GM12874 (cell line): ENCODE measurements at regions not wholly inside any gene's neighbourhood (a gene's known extent, or its start where the extent isn't known, plus 50 kb on each side); places are given as distances from the start of the nearest gene placed in this dataset.

Experiments used
- TF ChIP-seq, protein P1 (sequence below): IDR thresholded peaks from 2 replicates; pipeline ENCODE4 v1.5.1; 2011; ENCODE audit warnings: low read depth, mild to moderate bottlenecking, control low read depth, low read length, moderate library complexity; ENCODE audit not compliant: insufficient read depth

DNA sequence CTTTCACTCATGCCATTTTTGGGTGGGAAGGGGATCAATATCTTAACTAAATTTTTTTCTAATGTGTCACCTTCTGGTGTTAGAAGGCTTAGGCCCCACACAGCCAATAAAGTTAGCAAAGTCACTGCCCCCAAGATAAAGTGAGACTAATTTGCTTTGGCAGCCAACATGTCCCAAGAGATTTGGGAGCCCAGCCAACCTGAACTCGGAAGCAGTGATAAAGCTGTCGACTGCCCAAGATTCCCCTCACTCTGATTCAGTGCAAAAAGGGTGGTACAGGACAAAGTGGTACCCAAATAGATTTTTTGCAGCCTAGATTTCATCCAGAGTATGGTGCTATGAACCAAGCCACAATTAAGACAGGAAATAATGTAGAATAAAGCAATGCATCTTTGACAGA lies 572.5 kb upstream of the ARRDC3 start:
- TF ChIP-seq, protein P1, sequence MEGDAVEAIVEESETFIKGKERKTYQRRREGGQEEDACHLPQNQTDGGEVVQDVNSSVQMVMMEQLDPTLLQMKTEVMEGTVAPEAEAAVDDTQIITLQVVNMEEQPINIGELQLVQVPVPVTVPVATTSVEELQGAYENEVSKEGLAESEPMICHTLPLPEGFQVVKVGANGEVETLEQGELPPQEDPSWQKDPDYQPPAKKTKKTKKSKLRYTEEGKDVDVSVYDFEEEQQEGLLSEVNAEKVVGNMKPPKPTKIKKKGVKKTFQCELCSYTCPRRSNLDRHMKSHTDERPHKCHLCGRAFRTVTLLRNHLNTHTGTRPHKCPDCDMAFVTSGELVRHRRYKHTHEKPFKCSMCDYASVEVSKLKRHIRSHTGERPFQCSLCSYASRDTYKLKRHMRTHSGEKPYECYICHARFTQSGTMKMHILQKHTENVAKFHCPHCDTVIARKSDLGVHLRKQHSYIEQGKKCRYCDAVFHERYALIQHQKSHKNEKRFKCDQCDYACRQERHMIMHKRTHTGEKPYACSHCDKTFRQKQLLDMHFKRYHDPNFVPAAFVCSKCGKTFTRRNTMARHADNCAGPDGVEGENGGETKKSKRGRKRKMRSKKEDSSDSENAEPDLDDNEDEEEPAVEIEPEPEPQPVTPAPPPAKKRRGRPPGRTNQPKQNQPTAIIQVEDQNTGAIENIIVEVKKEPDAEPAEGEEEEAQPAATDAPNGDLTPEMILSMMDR = no peak

DNA sequence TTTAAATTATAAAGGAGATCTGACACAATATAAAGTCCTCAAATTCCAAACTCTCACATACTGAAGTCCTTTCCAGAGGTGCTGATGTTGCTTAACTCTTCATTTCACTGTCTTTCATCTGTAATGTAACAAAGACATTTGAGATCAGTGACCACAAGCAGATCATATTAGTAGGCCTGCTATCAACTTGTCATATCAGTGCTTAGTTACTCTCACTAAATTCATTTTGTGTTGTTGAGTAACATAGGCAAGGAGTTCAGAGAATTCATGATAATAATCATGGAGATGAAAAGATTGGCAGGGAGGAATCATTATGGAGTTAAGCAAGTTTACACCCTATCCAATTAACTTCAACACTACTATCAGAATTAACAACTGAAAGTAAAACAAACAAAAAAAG lies 571.0 kb upstream of the ARRDC3 start:
- TF ChIP-seq, protein P1 = no peak

DNA sequence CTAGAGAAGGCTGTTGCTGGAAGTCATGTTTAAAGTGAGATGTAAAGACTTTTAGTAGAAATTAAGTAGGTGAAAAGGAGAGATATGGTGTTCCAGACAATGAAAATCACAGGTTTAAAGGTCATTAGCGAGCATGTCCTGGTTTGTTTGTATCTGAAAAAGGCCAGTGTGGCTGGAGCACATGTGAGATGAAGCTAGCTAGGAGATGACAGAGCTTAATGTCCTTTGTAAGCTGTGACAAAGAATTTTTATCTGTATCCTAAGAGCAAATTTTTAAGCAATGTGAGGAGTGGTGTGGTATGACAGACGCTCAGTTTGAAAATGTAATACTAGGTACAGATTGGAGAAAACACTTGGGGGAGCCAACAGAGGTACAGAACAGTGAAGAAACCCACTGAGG lies 567.2 kb upstream of the ARRDC3 start:
- TF ChIP-seq, protein P1 = no peak

DNA sequence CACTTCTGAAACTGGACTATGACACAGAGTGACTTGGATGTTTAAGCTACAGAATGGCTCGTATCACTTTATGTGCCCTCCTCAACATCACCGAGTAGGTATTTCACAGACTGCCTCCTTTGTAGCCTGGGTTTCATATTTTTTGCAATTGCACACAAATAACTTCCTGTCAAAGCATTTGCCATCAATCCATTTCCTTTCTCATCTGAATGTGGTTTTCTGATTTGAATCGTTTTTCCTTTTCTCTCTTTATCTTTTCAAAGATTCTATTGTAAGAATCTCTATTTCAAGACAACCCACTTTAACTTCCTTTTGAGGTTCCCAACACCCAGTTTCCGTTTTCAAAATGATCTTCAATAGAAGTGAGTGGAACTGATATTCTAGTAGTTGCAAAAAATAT lies 563.8 kb upstream of the ARRDC3 start:
- TF ChIP-seq, protein P1 = no peak

DNA sequence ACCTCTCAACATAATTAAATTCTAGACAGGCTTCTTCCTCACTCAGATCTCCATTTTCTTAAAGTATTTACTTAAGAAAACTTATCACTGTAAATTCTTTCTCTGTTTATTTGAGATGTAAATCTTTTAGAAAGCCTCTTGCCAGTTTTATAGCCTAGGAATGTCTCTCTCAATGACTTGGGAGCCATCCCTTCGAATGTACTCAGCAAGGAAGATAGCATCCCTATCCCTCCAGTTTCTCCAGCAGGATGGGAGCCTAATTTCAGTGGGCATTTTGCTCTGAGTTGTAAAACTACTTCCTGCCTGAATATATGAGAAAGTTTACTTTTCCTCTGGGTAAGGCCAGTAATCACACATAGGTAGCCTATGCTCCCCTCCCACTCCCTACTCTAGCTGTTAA lies 558.5 kb upstream of the ARRDC3 start:
- TF ChIP-seq, protein P1 = no peak

DNA sequence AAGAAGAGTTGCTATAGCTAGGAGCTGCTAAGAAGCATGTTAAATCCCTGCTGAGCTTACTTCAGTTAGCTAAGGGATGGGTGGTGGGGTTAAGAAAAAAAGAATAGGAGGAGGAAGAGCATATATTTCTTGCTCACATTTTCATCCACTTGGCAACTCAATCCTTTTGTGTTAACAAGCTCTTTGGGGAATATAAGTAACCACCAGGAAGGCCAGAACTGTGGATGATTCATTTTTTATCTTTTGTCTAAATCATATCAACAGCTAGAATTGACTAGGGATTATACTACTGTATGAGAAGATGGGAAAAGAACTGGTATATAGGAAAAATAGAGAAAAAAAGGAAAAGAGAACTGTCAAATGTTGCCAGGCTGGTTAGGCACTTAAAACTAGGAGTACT lies 555.3 kb upstream of the ARRDC3 start:
- TF ChIP-seq, protein P1 = no peak

DNA sequence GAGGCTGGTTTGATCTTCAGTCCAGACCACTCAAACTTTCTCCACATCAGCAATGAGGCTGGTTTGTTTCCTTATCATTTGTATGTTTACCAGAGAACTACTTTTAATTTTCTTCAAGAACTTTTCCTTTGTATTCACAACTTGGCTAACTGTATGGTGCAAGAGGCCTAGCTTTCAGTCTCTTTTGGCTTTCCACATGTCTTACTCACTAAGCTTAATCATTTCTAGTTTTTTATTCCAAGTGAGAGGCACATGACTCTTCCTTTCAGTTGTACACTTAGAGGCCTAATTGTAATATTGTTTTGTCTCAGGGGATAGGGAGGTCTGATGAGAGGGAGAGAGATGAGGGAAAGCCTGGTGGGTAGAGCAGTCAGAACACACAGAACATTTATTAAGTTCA lies 554.0 kb upstream of the ARRDC3 start:
- TF ChIP-seq, protein P1 = no peak

DNA sequence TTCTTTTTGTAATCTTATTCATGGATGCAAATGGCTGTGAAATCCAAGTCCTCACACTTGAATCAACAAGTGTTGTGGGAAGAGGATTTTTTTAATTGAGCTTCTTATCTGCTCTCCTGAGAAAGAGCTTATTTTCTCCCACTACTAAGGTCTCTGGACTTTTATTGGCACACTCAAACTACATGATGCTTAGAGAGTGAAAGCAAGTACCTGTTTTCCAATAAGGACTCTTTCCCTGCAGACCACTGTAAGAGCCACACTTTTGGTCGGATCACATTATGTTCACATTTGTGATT lies 546.4 kb upstream of the ARRDC3 start:
- TF ChIP-seq, protein P1 = no peak
